SK-N-SH treated with all-trans-retinoic acid at 6 μM for 48 hours (cell line): ENCODE measurements at regions not wholly inside any gene's neighbourhood (a gene's known extent, or its start where the extent isn't known, plus 50 kb on each side); places are given as distances from the start of the nearest gene placed in this dataset.

Experiments
- ATAC-seq: fragments of 200-7000 bp; cut with Tn5 transposase; 3 replicates; pipeline ENCODE4 v1.9.1; 2020; ENCODE audit warnings: mild to moderate bottlenecking, moderate library complexity
- BACH2 ChIP-seq: fragments of 250-450 bp; sonication (Bioruptor Pico); IDR thresholded peaks from 2 replicates; pipeline ENCODE4 v1.9.0; 2021; ENCODE audit warnings: mild to moderate bottlenecking, borderline replicate concordance
- CREB5 ChIP-seq: fragments of 250-450 bp; sonication (Bioruptor Pico); IDR thresholded peaks from 2 replicates; pipeline ENCODE4 v1.5.1; 2020; ENCODE audit warnings: low read depth, mild to moderate bottlenecking, moderate library complexity
- CSDC2 ChIP-seq: fragments of 250-450 bp; sonication (Bioruptor Pico); IDR thresholded peaks from 2 replicates; pipeline ENCODE4 v1.5.0; 2020; ENCODE audit warnings: mild to moderate bottlenecking, moderate library complexity
- GLIS3 ChIP-seq: fragments of 250-450 bp; sonication (Bioruptor Pico); IDR thresholded peaks from 2 replicates; pipeline ENCODE4 v1.5.0; 2020; ENCODE audit warnings: mild to moderate bottlenecking, moderate library complexity
- ISL1 ChIP-seq: fragments of 250-450 bp; sonication (Bioruptor Pico); IDR thresholded peaks from 2 replicates; pipeline ENCODE4 v2.1.2; 2022; ENCODE audit warnings: mild to moderate bottlenecking, moderate library complexity
- OSR1 ChIP-seq: fragments of 250-450 bp; sonication (Bioruptor Pico); IDR thresholded peaks from 2 replicates; pipeline ENCODE4 v1.8.0; 2022; ENCODE audit warnings: moderate library complexity, mild to moderate bottlenecking, inconsistent platforms
- PATZ1 ChIP-seq: fragments of 250-450 bp; sonication (Bioruptor Pico); IDR thresholded peaks from 2 replicates; pipeline ENCODE4 v1.8.0; 2020; ENCODE audit warnings: mild to moderate bottlenecking, moderate library complexity, borderline replicate concordance
- POU6F1 ChIP-seq: fragments of 250-450 bp; sonication (Bioruptor Pico); IDR thresholded peaks from 2 replicates; pipeline ENCODE4 v1.8.0; 2021; ENCODE audit warnings: low read depth, mild to moderate bottlenecking, moderate library complexity, borderline replicate concordance
- PPARA ChIP-seq: fragments of 250-450 bp; sonication (Bioruptor Pico); IDR thresholded peaks from 2 replicates; pipeline ENCODE4 v1.5.0; 2020; ENCODE audit warnings: mild to moderate bottlenecking, borderline replicate concordance
- SNAI2 ChIP-seq: fragments of 250-450 bp; sonication (Bioruptor Pico); IDR thresholded peaks from 2 replicates; pipeline ENCODE4 v1.5.0; 2020; ENCODE audit warnings: mild to moderate bottlenecking, moderate library complexity
- TOX ChIP-seq: fragments of 250-450 bp; sonication (Bioruptor Pico); IDR thresholded peaks from 2 replicates; pipeline ENCODE4 v1.8.0; 2021; ENCODE audit warnings: mild to moderate bottlenecking, moderate library complexity, borderline replicate concordance
- TSHZ2 ChIP-seq: fragments of 250-450 bp; sonication (Bioruptor Pico); IDR thresholded peaks from 2 replicates; pipeline ENCODE4 v1.5.0; 2020; ENCODE audit warnings: mild to moderate bottlenecking, moderate library complexity
- ZC3H10 ChIP-seq: fragments of 250-450 bp; sonication (Bioruptor Pico); IDR thresholded peaks from 2 replicates; pipeline ENCODE4 v1.5.1; 2021; ENCODE audit warnings: mild to moderate bottlenecking, moderate library complexity
- ZFP3 ChIP-seq: fragments of 250-450 bp; sonication (Bioruptor Pico); IDR thresholded peaks from 2 replicates; pipeline ENCODE4 v1.5.0; 2020; ENCODE audit warnings: mild to moderate bottlenecking, moderate library complexity
- ZFP30 ChIP-seq: fragments of 450-650 bp; formaldehyde crosslinking; IDR thresholded peaks from 2 replicates; pipeline ENCODE4 v1.5.0; 2022; ENCODE audit warnings: mild to moderate bottlenecking, moderate library complexity
- ZNF70 ChIP-seq: fragments of 450-650 bp; formaldehyde crosslinking; IDR thresholded peaks from 2 replicates; pipeline ENCODE4 v1.5.0; 2020; ENCODE audit warnings: mild to moderate bottlenecking, moderate library complexity

- no peak for TF ChIP-seq PATZ1 (CRISPR knock-in tag)
- no peak for TF ChIP-seq ZNF70 (CRISPR knock-in tag)
These were observed 70.4 kb upstream of the MRI1 start (continued) for GRCh38 chr19:13693889-13694288.

GRCh38 chr19:13691569-13692435, 72.5 kb upstream of the MRI1 start:
- TF ChIP-seq SNAI2 (CRISPR knock-in tag) = no peak
- TF ChIP-seq OSR1 (CRISPR knock-in tag) = no peak
- TF ChIP-seq CSDC2 (CRISPR knock-in tag) = no peak
- TF ChIP-seq PPARA = no peak
- no peak for TF ChIP-seq ZFP3 (CRISPR knock-in tag)
- TF ChIP-seq BACH2 (CRISPR knock-in tag) = no peak
- TF ChIP-seq TOX (CRISPR knock-in tag) = no peak
- ATAC-seq = peak; percentile 77

GRCh38 chr19:13689085-13689484, 75.2 kb upstream of the MRI1 start:
- TF ChIP-seq ZC3H10 (CRISPR knock-in tag) (no peak), POU6F1 (CRISPR knock-in tag) (no peak), PATZ1 (CRISPR knock-in tag) (no peak)
- TF ChIP-seq, all 23 proteins: peak for 0
- ATAC-seq = peak; percentile 52; the same call in 1 of the 3 replicates

- no peak for TF ChIP-seq TSHZ2 (CRISPR knock-in tag)
- no peak for TF ChIP-seq PPARA
- no peak for TF ChIP-seq OSR1 (CRISPR knock-in tag)
- TF ChIP-seq GLIS3 = no peak
- no peak for TF ChIP-seq ZFP30
- TF ChIP-seq CREB5 (CRISPR knock-in tag) = no peak
- TF ChIP-seq ZFP3 (CRISPR knock-in tag) = no peak
- no peak for TF ChIP-seq ISL1 (CRISPR knock-in tag)
- TF ChIP-seq POU6F1 (CRISPR knock-in tag) = no peak
- TF ChIP-seq, all 23 proteins: peak for 0
- ATAC-seq = no peak
These were observed 80.3 kb upstream of the MRI1 start for GRCh38 chr19:13684021-13684420.
